HepG2 (cell line): ENCODE measurements at regions not wholly inside any gene's neighbourhood (a gene's known extent, or its start where the extent isn't known, plus 50 kb on each side); places are given as distances from the start of the nearest gene placed in this dataset.

ENCODE experiments used
- ATAC-seq: fragments of 200-7000 bp; cut with Tn5 transposase; 3 replicates; pipeline ENCODE4 v1.9.1; 2020; ENCODE audit warnings: mild to moderate bottlenecking, moderate library complexity
- BruUV-seq: library from RNA; stranded (reverse); fragments of 400-500 nt; replicated peaks from 2 replicates; lab custom pipeline; 2021; lab: Mats Ljungman, UMichigan
- CTCF ChIA-PET: fragments of 300-600 bp; formaldehyde crosslinking; extraction: SDS; loops from one replicate; lab custom pipeline; 2021; ENCODE audit warnings: low total read pairs, inconsistent platforms, low intra/inter-chr PET ratio; lab: Yijun Ruan, JAX
- POLR2A ChIA-PET: fragments of 350-600 bp; sonication (Branson Sonifier 250); formaldehyde crosslinking; loops from one replicate; lab custom pipeline; 2020; ENCODE audit warnings: antibody characterized with exemption, inconsistent platforms; lab: Yijun Ruan, JAX
- DNase-seq: peaks from one replicate; pipeline ENCODE4 v3.0.0-alpha.2; 2015; ENCODE audit warnings: low spot score
- FAIRE-seq: peaks from 3 replicates; lab custom pipeline; 2011; peaks lifted over from hg19 to GRCh38; lab: Jason Lieb, UNC
- H2AFZ ChIP-seq: one replicate; pipeline ENCODE4 v1.6.1; 2011; ENCODE audit warnings: low read length, inconsistent platforms
- H3K27ac ChIP-seq: fragments of 300-600 bp; 3 replicates; pipeline ENCODE4 v1.8.0; 2011; ENCODE audit warnings: mixed run types, mild to moderate bottlenecking, mixed read lengths, low read length, inconsistent platforms; ENCODE audit not compliant: insufficient read depth; ENCODE audit errors: extremely low read length
- H3K27me3 ChIP-seq, 2 experiments: fragments of 200-600 bp in 1 of 2; 2 replicates in 1 of 2; 3 replicates in 1 of 2; pipeline versions ENCODE4 v1.6.0 to v1.8.0; 2011; ENCODE audit warnings: low read length in 2 of 2, mild to moderate bottlenecking in 2 of 2, moderate library complexity in 2 of 2, inconsistent platforms in 1 of 2; ENCODE audit not compliant: insufficient read depth in 2 of 2, control insufficient read depth in 1 of 2
- H3K36me3 ChIP-seq, 2 experiments: fragments of 200-600 bp in 1 of 2; replicated peaks in 1 of 2; 2 replicates in 1 of 2; 3 replicates in 1 of 2; pipeline versions ENCODE4 v1.5.1 to v1.8.0; 2011; ENCODE audit warnings: low read length in 2 of 2, inconsistent platforms in 1 of 2; ENCODE audit not compliant: insufficient read depth in 2 of 2, control insufficient read depth in 1 of 2
- H3K4me1 ChIP-seq: 2 replicates; pipeline ENCODE4 v1.5.1; 2012; ENCODE audit warnings: low read length, inconsistent platforms; ENCODE audit not compliant: insufficient read depth
- H3K4me2 ChIP-seq: 2 replicates; pipeline ENCODE4 v1.6.0; 2011; ENCODE audit warnings: low read depth, low read length, inconsistent platforms
- H3K4me3 ChIP-seq, 3 experiments: fragments of 200-600 bp in 1 of 3; sonication (generic), shearing (Covaris generic) in 1 of 3; replicated peaks in 1 of 3; 2 replicates each; pipeline ENCODE4 v1.5.1; 2011 to 2016; ENCODE audit warnings: low read length in 3 of 3, inconsistent platforms in 2 of 3, low read depth in 2 of 3, mild to moderate bottlenecking in 2 of 3, control low read depth in 1 of 3, mixed read lengths in 1 of 3; ENCODE audit not compliant: insufficient read depth in 1 of 3
- H3K79me2 ChIP-seq: one replicate; pipeline ENCODE4 v1.6.1; 2011; ENCODE audit warnings: low read length, inconsistent platforms; ENCODE audit not compliant: insufficient read depth
- H3K9ac ChIP-seq: 2 replicates; pipeline ENCODE4 v1.6.0; 2011; ENCODE audit warnings: mild to moderate bottlenecking, low read depth, low read length, inconsistent platforms; ENCODE audit not compliant: insufficient read depth
- H3K9me3 ChIP-seq: 2 replicates; pipeline ENCODE4 v1.5.1; 2012; ENCODE audit warnings: mild to moderate bottlenecking, low read length
- H4K20me1 ChIP-seq: 2 replicates; pipeline ENCODE4 v1.6.0; 2011; ENCODE audit warnings: inconsistent platforms, mild to moderate bottlenecking, low read length, moderate library complexity; ENCODE audit not compliant: insufficient read depth
- AKAP8 ChIP-seq: sonication (generic); formaldehyde crosslinking; IDR thresholded peaks from 2 replicates; pipeline ENCODE4 v1.5.1; 2020; ENCODE audit warnings: mild to moderate bottlenecking, missing genetic modification reagents
- FOXJ3 ChIP-seq: sonication (generic); formaldehyde crosslinking; IDR thresholded peaks from 2 replicates; pipeline ENCODE4 v1.4.0; 2020; ENCODE audit warnings: missing genetic modification reagents, mild to moderate bottlenecking, borderline replicate concordance
- PHB2 ChIP-seq: fragments of 450-650 bp; IDR thresholded peaks from 2 replicates; pipeline ENCODE4 v1.6.1; 2018; ENCODE audit not compliant: partially characterized antibody
- THAP11 ChIP-seq: IDR thresholded peaks from 2 replicates; pipeline ENCODE4 v1.6.1; 2016; ENCODE audit warnings: missing biosample characterization, missing genetic modification reagents
- ZFP1 ChIP-seq: IDR thresholded peaks from 2 replicates; pipeline ENCODE4 v1.6.1; 2016
- ZNF121 ChIP-seq: sonication (generic); formaldehyde crosslinking; IDR thresholded peaks from 2 replicates; pipeline ENCODE4 v1.5.0; 2020; ENCODE audit warnings: mild to moderate bottlenecking, missing genetic modification reagents
- ZNF180 ChIP-seq: sonication (generic); formaldehyde crosslinking; IDR thresholded peaks from 2 replicates; pipeline ENCODE4 v1.4.0; 2020; ENCODE audit warnings: low read depth, missing genetic modification reagents, borderline replicate concordance
- ZNF367 ChIP-seq: sonication (generic); formaldehyde crosslinking; IDR thresholded peaks from 2 replicates; pipeline ENCODE4 v1.4.0; 2020; ENCODE audit warnings: missing genetic modification reagents, borderline replicate concordance
- ZNF451 ChIP-seq: sonication (generic); formaldehyde crosslinking; IDR thresholded peaks from 2 replicates; pipeline ENCODE4 v1.5.0; 2020; ENCODE audit warnings: mild to moderate bottlenecking, missing genetic modification reagents
- ZNF737 ChIP-seq: sonication (generic); formaldehyde crosslinking; IDR thresholded peaks from 2 replicates; pipeline ENCODE4 v1.5.0; 2020; ENCODE audit warnings: missing genetic modification reagents, mild to moderate bottlenecking, borderline replicate concordance
- WGBS: methylation state at CpG from one replicate; pipeline ENCODE4 v1.1.6; 2017; ENCODE audit warnings: low lambda C conversion rate; 5-methylcytosine and 5-hydroxymethylcytosine counted together
- in situ Hi-C: cut with HindIII; loops from 2 replicates; pipeline ENCODE4 v1.10.0; 2017; ENCODE audit warnings: low pct_unique_long_range_greater_than_20kb; ENCODE audit not compliant: extremely low pct_ligation_motif_present
- intact Hi-C: fragments of 100-400 bp; cut with micrococcal nuclease; formaldehyde crosslinking; loops from one replicate; pipeline ENCODE4 v1.10.0; 2022; ENCODE audit not compliant: unreplicated experiment
- TF ChIP-seq, protein P1 (sequence below): sonication (generic); formaldehyde crosslinking; IDR thresholded peaks from 2 replicates; pipeline ENCODE4 v1.4.0; 2020; ENCODE audit warnings: missing genetic modification reagents
- TF ChIP-seq, protein P2 (sequence below): sonication (generic); formaldehyde crosslinking; IDR thresholded peaks from 2 replicates; pipeline ENCODE4 v1.9.0; 2021; ENCODE audit warnings: mild to moderate bottlenecking, missing genetic modification reagents

DNA sequence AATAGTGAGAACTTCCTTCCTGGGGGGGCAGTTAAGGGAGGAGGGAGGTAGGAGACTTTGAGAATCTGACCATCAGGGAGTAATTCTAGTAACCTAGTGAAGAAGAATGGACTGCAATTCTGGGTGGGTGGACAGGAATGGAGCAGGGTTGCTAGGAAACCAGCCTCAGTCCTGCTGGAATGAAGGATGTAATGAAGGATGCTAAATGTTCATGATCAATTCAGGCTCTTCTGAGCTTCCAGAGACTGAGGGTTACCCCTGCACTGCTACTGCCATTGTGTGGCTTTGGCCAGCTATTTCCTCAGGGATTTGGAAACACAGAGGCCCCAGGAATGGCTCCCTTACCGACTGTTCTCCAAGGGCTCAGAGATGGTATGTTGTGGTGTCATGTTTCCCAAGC is 116.4 kb downstream of the UTP18 start (continued):
- no peak for TF ChIP-seq ZNF737 (CRISPR knock-in tag)

DNA sequence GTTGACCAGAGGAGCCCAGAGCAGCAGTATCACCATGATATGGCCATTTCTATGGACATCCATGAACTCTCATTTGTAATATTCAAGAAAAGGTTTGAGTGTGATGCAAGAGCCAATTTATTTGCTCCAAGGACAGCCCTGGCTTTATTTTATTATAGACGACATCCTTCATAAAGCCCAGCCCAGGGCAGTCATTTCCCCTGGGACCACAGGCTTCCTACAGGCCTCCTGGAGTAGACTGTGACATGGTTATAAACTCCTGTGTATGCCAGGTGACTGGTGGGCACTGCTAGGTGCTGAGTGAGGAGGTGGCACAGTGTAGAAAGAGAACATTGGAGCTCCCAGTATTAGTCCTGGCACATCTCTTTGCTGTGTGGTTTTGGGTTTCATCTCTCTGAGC is 120.9 kb downstream of the UTP18 start:
- ChIA-PET POLR2A (no interaction called here), CTCF (no interaction called here)
- ATAC-seq = no peak
- no TSS peak for BruUV-seq
- H3K4me1 ChIP-seq = no peaks in the 10 kb centered on the region
- no peaks in the 10 kb centered on the region for H4K20me1 ChIP-seq
- no peaks in the 10 kb centered on the region for H3K79me2 ChIP-seq
- no peak overlapping the region for H3K4me2 ChIP-seq
- no peak for FAIRE-seq
- no peaks in the 10 kb centered on the region for H3K36me3 ChIP-seq
- in situ Hi-C loops (loop anchor here (25.0 kb wide), 2 partner anchors 156 to 481 kb away; no protein-coding TSS in a partner anchor), intact Hi-C loops (no loop called here)
- 0 out of 5 replicates have a peak, but pooled peaks cover 0 to 6% of the 10 kb centered on the region in 2 experiments for H3K27me3 ChIP-seq
- H2AFZ ChIP-seq = no peak overlapping the region
- H3K9ac ChIP-seq = no peak overlapping the region
- TF ChIP-seq THAP11 (CRISPR knock-in tag) = no peak
- TF ChIP-seq, protein P1, sequence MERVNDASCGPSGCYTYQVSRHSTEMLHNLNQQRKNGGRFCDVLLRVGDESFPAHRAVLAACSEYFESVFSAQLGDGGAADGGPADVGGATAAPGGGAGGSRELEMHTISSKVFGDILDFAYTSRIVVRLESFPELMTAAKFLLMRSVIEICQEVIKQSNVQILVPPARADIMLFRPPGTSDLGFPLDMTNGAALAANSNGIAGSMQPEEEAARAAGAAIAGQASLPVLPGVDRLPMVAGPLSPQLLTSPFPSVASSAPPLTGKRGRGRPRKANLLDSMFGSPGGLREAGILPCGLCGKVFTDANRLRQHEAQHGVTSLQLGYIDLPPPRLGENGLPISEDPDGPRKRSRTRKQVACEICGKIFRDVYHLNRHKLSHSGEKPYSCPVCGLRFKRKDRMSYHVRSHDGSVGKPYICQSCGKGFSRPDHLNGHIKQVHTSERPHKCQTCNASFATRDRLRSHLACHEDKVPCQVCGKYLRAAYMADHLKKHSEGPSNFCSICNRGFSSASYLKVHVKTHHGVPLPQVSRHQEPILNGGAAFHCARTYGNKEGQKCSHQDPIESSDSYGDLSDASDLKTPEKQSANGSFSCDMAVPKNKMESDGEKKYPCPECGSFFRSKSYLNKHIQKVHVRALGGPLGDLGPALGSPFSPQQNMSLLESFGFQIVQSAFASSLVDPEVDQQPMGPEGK (CRISPR knock-in tag) = no peak
- TF ChIP-seq AKAP8 = no peak
- no peak for TF ChIP-seq ZNF451 (CRISPR knock-in tag)
- TF ChIP-seq, protein P2, sequence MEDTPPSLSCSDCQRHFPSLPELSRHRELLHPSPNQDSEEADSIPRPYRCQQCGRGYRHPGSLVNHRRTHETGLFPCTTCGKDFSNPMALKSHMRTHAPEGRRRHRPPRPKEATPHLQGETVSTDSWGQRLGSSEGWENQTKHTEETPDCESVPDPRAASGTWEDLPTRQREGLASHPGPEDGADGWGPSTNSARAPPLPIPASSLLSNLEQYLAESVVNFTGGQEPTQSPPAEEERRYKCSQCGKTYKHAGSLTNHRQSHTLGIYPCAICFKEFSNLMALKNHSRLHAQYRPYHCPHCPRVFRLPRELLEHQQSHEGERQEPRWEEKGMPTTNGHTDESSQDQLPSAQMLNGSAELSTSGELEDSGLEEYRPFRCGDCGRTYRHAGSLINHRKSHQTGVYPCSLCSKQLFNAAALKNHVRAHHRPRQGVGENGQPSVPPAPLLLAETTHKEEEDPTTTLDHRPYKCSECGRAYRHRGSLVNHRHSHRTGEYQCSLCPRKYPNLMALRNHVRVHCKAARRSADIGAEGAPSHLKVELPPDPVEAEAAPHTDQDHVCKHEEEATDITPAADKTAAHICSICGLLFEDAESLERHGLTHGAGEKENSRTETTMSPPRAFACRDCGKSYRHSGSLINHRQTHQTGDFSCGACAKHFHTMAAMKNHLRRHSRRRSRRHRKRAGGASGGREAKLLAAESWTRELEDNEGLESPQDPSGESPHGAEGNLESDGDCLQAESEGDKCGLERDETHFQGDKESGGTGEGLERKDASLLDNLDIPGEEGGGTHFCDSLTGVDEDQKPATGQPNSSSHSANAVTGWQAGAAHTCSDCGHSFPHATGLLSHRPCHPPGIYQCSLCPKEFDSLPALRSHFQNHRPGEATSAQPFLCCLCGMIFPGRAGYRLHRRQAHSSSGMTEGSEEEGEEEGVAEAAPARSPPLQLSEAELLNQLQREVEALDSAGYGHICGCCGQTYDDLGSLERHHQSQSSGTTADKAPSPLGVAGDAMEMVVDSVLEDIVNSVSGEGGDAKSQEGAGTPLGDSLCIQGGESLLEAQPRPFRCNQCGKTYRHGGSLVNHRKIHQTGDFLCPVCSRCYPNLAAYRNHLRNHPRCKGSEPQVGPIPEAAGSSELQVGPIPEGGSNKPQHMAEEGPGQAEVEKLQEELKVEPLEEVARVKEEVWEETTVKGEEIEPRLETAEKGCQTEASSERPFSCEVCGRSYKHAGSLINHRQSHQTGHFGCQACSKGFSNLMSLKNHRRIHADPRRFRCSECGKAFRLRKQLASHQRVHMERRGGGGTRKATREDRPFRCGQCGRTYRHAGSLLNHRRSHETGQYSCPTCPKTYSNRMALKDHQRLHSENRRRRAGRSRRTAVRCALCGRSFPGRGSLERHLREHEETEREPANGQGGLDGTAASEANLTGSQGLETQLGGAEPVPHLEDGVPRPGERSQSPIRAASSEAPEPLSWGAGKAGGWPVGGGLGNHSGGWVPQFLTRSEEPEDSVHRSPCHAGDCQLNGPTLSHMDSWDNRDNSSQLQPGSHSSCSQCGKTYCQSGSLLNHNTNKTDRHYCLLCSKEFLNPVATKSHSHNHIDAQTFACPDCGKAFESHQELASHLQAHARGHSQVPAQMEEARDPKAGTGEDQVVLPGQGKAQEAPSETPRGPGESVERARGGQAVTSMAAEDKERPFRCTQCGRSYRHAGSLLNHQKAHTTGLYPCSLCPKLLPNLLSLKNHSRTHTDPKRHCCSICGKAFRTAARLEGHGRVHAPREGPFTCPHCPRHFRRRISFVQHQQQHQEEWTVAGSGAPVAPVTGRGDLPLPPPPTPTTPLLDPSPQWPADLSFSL (CRISPR knock-in tag) = no peak
- TF ChIP-seq ZNF367 (CRISPR knock-in tag) = no peak
- TF ChIP-seq ZNF180 = no peak
- no peak for TF ChIP-seq ZNF121
- TF ChIP-seq FOXJ3 = no peak
- TF ChIP-seq PHB2 = no peak
- no peak for TF ChIP-seq ZFP1
- no peak overlapping the region for H3K4me3 ChIP-seq
- H3K9me3 ChIP-seq = no peaks in the 10 kb centered on the region
- DNase-seq = no peak
- H3K27ac ChIP-seq = no peak overlapping the region
- 0% methylated on average over 1 of the region's 1 CpG for WGBS
